Sigmoid colon (tissue), 6 donors: ENCODE measurements at regions not wholly inside any gene's neighbourhood (a gene's known extent, or its start where the extent isn't known, plus 50 kb on each side); places are given as distances from the start of the nearest gene placed in this dataset.

Source experiments
- DNase-seq: peaks from one replicate; pipeline ENCODE4 v3.0.0-alpha.2; 2019
- H3K27ac ChIP-seq, 4 donors: fragments of 200-600 bp; sonication (generic); one replicate each; pipeline ENCODE4 v1.5.1; 2016 to 2019; ENCODE audit warnings: mild to moderate bottlenecking in 1 of 4
- H3K27me3 ChIP-seq, 3 donors: fragments of 200-600 bp; sonication (generic); one replicate each; pipeline ENCODE4 v1.5.1; 2019; ENCODE audit warnings: mild to moderate bottlenecking in 1 of 3
- H3K36me3 ChIP-seq, 4 donors: fragments of 200-600 bp; sonication (generic); one replicate each; pipeline ENCODE4 v1.5.1; 2016 to 2019
- H3K4me1 ChIP-seq, 4 donors: fragments of 200-600 bp; sonication (generic); one replicate each; pipeline ENCODE4 v1.5.1; 2017 to 2019
- H3K4me3 ChIP-seq, 4 donors: fragments of 200-600 bp; sonication (generic); one replicate each; pipeline ENCODE4 v1.5.1; 2017 to 2019; ENCODE audit warnings: mild to moderate bottlenecking in 2 of 4, moderate library complexity in 1 of 4
- H3K9me3 ChIP-seq, 4 donors: fragments of 200-600 bp in 3 of 4; sonication (generic) in 3 of 4; one replicate each; pipeline versions ENCODE4 v1.5.1 to v1.6.1; 2013 to 2019
- CTCF ChIP-seq, 4 experiments: fragments of 450-650 bp in 3 of 4; fragments of 200-600 bp in 1 of 4; IDR thresholded peaks; one replicate each; pipeline ENCODE4 v1.5.1; 2016 to 2019; ENCODE audit warnings: antibody characterized with exemption in 4 of 4, mild to moderate bottlenecking in 3 of 4, moderate library complexity in 2 of 4
- EP300 ChIP-seq, 4 donors: sonication (generic); formaldehyde crosslinking; IDR thresholded peaks; one replicate each; pipeline ENCODE4 v1.6.1; 2017; ENCODE audit warnings: antibody characterized with exemption in 4 of 4
- POLR2A ChIP-seq, 2 donors: fragments of 450-650 bp; IDR thresholded peaks; one replicate each; pipeline ENCODE4 v1.6.1; 2016; ENCODE audit warnings: antibody characterized with exemption in 2 of 2, mild to moderate bottlenecking in 2 of 2, moderate library complexity in 2 of 2
- POLR2AphosphoS5 ChIP-seq, 4 donors: sonication (generic); formaldehyde crosslinking; IDR thresholded peaks; one replicate each; pipeline ENCODE4 v1.6.1; 2017; ENCODE audit warnings: antibody characterized with exemption in 4 of 4
- WGBS, 2 donors: extraction: QIAGEN DNeasy Blood & Tissue Kit; methylation state at CpG; one replicate each; pipeline ENCODE4 v1.1.7; 2013; 5-methylcytosine and 5-hydroxymethylcytosine counted together
- intact Hi-C: fragments of 100-400 bp; cut with DNase I; formaldehyde crosslinking; loops from one replicate; pipeline ENCODE4 v1.15.1; 2023
- donor health status: healthy with polysubstance abuse.
- donor health status: healthy.

- WGBS, 2 donors: 91 to 93% methylated on average over 2 of the region's 2 CpGs
- TF ChIP-seq CTCF (IDR thresholded peaks at IDR 0.05) (no peak), EP300 (IDR thresholded peaks at IDR 0.05) (no peak), POLR2A (IDR thresholded peaks at IDR 0.05) (no peak), POLR2AphosphoS5 (IDR thresholded peaks at IDR 0.05) (no peak)
- Histone ChIP-seq H3K4me3 (no peak overlapping the region), H3K4me1 (no peaks in the 10 kb centered on the region), H3K9me3 (no peaks in the 10 kb centered on the region), H3K27me3 (no peaks in the 10 kb centered on the region), H3K36me3 (no peaks in the 10 kb centered on the region), H3K27ac (no peak overlapping the region)
- DNase-seq: no peak
- intact Hi-C loops: no loop called here
Observed at GRCh38 chr1:58310469-58310868, 236.1 kb downstream of the OMA1 start.

- Histone ChIP-seq H3K4me3 (no peak overlapping the region), H3K27me3 (no peaks in the 10 kb centered on the region), H3K9me3 (no peaks in the 10 kb centered on the region), H3K27ac (no peak overlapping the region), H3K36me3 (no peaks in the 10 kb centered on the region), H3K4me1 (no peaks in the 10 kb centered on the region)
- DNase-seq: no peak
- intact Hi-C loops: no loop called here
- TF ChIP-seq POLR2AphosphoS5 (IDR thresholded peaks at IDR 0.05) (no peak), CTCF (IDR thresholded peaks at IDR 0.05) (no peak), POLR2A (IDR thresholded peaks at IDR 0.05) (no peak), EP300 (IDR thresholded peaks at IDR 0.05) (no peak)
- WGBS, 2 donors: 46 to 75% methylated on average over 1 of the region's 1 CpG
Observed at GRCh38 chr1:58308206-58308605, 238.3 kb downstream of the OMA1 start.

- TF ChIP-seq POLR2A (IDR thresholded peaks at IDR 0.05) (no peak), CTCF (IDR thresholded peaks at IDR 0.05) (no peak), POLR2AphosphoS5 (IDR thresholded peaks at IDR 0.05) (no peak), EP300 (IDR thresholded peaks at IDR 0.05) (no peak)
- no peak overlapping the region for H3K4me3 ChIP-seq
- H3K9me3 ChIP-seq: no peaks in the 10 kb centered on the region
- H3K4me1 ChIP-seq: no peaks in the 10 kb centered on the region
- H3K27me3 ChIP-seq: no peaks in the 10 kb centered on the region
- intact Hi-C loops: no loop called here
- DNase-seq: no peak
- no peaks in the 10 kb centered on the region for H3K36me3 ChIP-seq
- no peak overlapping the region for H3K27ac ChIP-seq
- 78 to 88% methylated on average over 1 of the region's 1 CpG for WGBS, 2 donors
Observed at GRCh38 chr1:58307431-58307830, 239.1 kb downstream of the OMA1 start.

GRCh38 chr1:58305622-58306021, 240.9 kb downstream of the OMA1 start:
- Histone ChIP-seq H3K27ac (no peak overlapping the region), H3K9me3 (no peaks in the 10 kb centered on the region), H3K4me3 (no peak overlapping the region), H3K4me1 (no peaks in the 10 kb centered on the region), H3K36me3 (no peaks in the 10 kb centered on the region), H3K27me3 (no peaks in the 10 kb centered on the region)
- DNase-seq: no peak
- intact Hi-C loops: no loop called here
- 85 to 90% methylated on average over 1 of the region's 1 CpG for WGBS, 2 donors
- no peak for TF ChIP-seq CTCF (IDR thresholded peaks at IDR 0.05)
- TF ChIP-seq POLR2A (IDR thresholded peaks at IDR 0.05): no peak
- no peak for TF ChIP-seq EP300 (IDR thresholded peaks at IDR 0.05)
- no peak for TF ChIP-seq POLR2AphosphoS5 (IDR thresholded peaks at IDR 0.05)

GRCh38 chr1:58304346-58304975, 242.1 kb downstream of the OMA1 start:
- Histone ChIP-seq H3K36me3 (no peaks in the 10 kb centered on the region), H3K27me3 (no peaks in the 10 kb centered on the region), H3K4me1 (no peaks in the 10 kb centered on the region), H3K9me3 (no peaks in the 10 kb centered on the region), H3K27ac (no peak overlapping the region), H3K4me3 (no peak overlapping the region)
- WGBS, 2 donors: 65 to 83% methylated on average over 5 of the region's 5 CpGs
- TF ChIP-seq POLR2A (IDR thresholded peaks at IDR 0.05) (no peak), EP300 (IDR thresholded peaks at IDR 0.05) (no peak), POLR2AphosphoS5 (IDR thresholded peaks at IDR 0.05) (no peak), CTCF (IDR thresholded peaks at IDR 0.05) (no peak)
- no peak for DNase-seq
- intact Hi-C loops: no loop called here
